GM21619 (cell line): ENCODE measurements at regions not wholly inside any gene's neighbourhood (a gene's known extent, or its start where the extent isn't known, plus 50 kb on each side); places are given as distances from the start of the nearest gene placed in this dataset.

ENCODE experiments used
- ATAC-seq: cut with Tn5 transposase; IDR thresholded peaks from one replicate; pipeline ENCODE4 v1.9.1; 2021; ENCODE audit not compliant: unreplicated experiment

DNA sequence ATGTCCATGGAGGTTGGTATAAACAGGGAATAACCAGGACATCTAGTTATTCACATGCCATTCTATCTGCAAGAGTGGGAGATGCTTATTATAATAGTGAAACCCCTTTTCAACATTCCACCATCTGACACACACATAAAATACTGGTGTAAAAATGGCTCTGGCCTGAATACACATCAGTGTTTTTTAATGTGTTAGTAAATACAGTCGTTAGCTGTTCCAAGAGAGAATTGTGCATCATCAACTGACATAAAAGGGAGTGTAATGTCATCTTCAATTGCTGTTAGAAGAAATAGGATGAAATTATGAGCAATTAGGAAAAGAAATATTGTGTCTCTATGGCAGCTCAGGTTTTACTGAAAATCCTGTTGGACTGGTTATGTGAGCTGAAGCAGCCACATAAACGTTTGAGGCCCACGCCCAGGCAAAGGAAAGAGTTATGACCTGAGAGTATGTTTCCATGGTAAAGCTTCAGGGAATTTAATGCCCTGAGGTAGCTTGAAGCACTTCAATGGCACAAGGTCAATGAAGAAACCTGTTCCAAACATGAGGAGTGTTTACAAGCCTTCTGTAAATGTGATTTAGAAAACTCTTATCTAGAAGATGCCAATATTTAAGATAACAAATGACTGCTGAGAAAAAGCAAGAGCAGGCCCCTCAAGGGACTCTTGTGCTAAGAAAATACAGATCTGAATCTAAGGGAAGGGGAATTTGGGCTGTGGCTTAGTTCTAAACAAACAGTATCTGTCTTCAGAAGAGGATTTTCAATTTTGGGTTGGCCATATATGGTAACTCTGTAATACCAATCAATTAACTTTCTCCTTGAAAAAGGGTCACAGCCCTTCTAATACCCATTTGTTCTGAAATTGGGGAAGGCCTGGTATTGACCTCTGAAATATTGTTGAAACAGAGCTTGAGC is 384.3 kb downstream of the SEC16B start:
- ATAC-seq = no peak

GRCh38 chr1:177573901-177574300 is 396.0 kb downstream of the SEC16B start:
- ATAC-seq = no peak

- ATAC-seq = no peak
These were observed 398.3 kb downstream of the SEC16B start for GRCh38 chr1:177571485-177572076.

DNA sequence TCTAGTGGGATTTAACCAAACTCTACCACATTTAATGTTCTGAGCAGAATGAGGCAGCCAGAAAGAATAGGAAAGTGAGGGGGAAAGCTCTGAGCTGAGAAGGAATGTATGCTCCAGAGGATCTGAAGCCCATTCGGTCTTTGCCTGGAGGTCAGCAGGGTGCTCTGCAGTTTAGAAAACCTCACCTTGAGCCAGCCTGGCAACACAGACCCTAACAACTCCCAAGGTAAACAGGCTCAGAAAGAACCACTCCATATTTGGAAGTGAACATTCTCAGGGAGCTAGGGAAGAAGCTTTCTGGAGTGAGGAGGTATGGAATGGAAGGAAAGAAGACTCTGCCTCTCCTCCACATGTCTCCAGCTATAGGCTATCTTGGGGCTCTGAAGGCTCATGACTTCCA is 398.8 kb downstream of the SEC16B start:
- ATAC-seq = no peak

DNA sequence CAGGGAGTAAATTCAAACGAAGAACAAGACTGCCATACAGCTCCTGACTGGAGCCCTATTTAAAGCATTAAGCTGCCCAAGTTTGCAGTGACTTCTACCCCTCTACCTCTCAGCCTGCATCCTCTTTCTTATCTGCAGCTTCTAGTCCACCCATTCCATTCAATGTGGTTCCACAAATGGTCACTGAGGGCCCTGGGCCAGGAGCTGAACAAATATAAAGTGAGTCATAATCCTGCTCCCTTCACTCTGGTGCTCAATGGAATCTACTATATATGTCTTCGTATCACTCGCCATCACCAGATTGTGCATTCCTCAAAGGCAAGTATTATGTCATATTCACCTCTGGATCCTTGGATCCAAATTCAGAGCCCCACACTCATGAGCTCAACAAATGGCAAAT is 398.7 kb downstream of the BRINP2 start:
- no peak for ATAC-seq

DNA sequence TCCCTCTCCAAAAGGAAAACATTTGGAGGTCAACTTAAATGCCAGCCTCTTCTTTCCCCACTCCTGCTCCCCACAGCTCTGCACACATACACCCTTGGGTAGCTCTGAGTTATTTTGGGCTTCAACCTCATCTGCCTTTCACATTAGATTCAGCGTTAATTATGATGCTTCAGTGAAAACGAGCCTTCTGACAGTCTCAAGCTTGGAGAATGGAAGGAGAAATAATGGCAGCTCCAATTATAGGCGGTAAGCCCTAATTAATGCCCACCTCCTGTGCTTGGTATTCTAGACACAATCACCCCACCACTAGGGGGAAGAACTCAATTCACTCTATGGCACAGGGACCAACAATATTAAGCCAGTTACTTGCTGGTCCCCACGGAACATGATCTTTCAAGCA is 397.9 kb downstream of the BRINP2 start:
- no peak for ATAC-seq

DNA sequence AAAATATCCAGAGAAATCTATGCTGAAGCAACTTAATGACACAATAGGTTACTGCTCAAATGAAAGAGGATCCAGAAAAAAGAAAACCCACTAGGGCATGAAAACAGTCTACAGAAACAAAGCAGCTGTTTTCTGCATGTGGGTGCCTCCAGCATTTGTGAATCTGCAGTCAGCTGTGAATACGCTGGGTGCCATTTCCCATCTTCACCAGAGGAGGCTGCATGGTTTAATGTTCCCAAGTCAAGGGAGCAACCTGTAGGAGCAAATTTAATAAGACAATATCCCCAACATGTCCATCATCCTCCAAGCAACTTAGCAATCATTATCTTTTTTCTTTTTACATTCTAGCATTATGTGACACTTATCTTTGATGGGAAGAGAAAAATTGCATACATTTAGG is 396.6 kb downstream of the BRINP2 start:
- no peak for ATAC-seq

GRCh38 chr1:177566495-177566894 is 395.7 kb downstream of the BRINP2 start:
- ATAC-seq = no peak

DNA sequence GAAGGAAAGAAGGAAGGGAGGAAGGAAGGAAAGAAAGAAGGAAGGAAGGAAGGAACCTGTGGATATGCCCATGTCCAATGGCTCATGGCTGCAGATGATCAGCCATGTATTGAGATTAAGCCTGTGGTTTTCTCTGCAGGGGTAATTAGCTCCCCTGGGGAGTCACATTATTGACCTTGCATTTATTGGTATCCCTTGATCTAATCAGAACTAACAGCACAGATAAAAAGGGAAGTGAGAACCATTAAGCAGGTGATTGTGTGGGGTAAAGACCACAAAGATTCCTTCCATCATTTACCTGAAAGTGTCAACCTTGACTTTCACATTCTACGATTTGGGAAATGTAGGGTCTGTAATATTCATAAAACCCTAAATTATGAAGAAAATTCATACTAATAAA is 390.7 kb downstream of the BRINP2 start:
- ATAC-seq = no peak

- ATAC-seq = no peak
These were observed 387.6 kb downstream of the BRINP2 start for GRCh38 chr1:177558372-177558771.

DNA sequence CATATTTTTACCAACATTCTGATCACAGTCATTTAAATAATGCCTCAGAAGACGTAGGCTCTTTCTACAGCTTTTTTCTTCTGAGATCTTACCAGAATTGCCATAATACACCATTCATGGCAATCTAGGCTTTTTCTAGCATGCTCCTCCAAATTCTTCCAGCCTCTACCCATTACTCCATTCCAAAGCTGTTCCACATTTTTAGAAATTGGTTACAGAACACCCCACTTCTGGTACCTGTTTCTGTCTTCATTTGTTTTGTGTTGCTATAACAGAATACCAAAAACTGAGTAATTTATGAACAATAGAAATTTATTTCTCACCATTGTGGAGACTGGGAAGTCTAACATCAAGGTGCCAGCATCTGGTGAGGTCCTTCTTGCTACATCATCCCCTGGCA is 385.4 kb downstream of the BRINP2 start:
- no peak for ATAC-seq

DNA sequence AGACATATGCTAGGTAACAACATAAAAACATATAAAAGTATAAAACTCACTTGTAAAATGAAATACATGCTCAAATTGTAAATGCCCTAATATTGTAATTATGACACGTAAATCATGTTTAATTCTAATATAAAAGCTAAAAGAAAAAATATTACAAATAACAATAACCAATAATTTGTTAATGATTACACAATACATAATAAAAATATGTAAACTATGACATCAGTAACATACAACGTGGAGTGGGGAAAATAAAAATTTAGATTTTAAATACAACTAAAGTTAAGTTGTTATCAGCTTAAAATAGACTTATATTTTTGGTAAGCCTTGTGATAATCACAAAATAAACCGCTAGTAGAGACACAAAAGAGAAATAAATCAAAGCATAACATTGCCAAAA is 376.4 kb downstream of the BRINP2 start:
- no peak for ATAC-seq

GRCh38 chr1:177546346-177546745 is 375.6 kb downstream of the BRINP2 start:
- ATAC-seq = no peak

- no peak for ATAC-seq
These were observed 355.4 kb downstream of the BRINP2 start for GRCh38 chr1:177526201-177526600.

DNA sequence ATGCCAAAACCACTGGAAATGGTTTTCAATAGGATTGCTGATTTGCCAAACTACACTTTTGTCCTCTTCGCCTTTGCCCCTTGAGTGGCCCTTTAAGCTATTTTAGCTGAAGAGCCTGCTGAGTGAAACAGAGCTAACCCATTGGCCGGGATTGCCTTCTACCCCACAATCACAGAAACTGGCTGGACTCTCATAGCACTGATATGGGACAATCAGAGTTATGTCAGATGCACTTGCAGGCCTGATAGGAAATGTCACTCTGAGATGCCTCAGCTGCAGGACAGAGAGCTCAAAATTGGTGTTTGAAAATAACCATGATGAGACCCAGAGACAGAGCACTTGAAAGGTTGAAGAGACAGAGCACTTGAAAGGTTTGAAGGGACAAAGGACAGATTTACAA is 354.4 kb downstream of the BRINP2 start:
- ATAC-seq = no peak

DNA sequence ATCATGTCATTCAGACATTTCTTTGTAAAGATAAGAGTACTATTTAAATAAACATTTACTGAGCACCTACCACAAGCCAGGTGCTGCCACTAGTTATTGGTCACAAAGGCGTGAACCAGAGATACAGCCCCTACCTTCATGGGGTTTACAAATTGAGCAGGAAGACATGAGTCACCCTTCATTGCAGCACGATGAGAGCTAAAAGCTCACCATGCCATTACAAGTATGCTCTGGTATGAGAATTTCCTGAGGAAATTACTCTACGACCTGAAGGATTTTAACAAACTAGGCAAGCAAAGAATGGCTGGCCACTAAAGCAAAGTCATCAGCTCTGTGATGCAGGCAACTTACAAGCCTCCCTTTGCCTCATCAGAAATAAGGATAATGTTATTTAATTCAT is 346.8 kb downstream of the BRINP2 start:
- ATAC-seq = no peak

DNA sequence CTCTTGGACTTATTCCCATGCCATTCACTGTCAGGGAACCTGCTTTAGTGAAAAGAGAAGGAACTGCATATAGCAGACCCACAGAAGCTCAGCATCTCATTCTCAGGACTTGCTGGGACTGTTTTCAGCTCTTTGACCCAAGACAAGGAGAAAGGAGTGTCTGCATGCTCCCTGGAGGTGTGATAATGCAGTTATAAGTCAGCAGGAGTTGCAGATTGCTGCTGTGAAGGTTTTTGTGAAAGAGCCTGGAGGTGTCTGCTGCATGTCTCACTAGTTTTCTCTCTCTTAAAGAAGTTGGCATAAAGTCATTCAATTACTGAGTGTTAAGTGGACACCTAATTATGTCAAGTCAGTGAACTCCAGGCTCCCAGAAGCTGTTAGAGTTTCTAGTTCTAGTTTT is 343.4 kb downstream of the BRINP2 start:
- no peak for ATAC-seq

GRCh38 chr1:177511036-177511435 is 340.3 kb downstream of the BRINP2 start:
- no peak for ATAC-seq

DNA sequence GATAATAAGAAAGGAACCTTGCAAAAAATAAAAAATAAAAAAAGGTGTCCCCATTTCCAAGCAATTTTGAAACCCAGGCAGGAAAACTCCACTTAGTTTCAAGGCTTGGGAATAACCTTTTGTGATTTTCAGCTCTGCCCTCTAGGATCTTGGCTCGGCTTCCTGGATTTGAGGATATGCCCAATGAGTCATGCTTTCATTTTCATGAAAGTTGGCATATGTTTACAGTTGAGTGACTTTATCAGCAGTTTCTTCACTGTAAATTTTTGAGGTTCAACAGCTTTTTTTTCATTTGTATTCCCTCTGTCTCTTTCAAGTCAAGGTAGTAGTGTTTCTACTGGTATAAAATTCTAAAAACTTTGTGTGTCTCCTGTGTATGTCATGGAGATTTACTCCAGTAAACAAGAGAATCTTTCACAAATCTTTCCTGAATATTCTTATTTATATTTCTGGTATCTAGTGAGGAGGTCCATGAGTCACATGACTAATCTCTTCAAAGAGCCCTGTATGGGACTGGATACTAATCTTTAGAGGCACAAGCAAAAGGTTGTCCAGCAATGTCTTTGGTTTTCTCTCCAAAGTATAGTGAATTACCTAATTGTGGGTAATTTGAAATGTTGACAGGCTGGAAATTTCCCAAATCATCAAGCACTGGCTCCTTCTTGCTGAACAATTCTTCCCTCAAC is 335.3 kb downstream of the BRINP2 start:
- ATAC-seq = no peak

DNA sequence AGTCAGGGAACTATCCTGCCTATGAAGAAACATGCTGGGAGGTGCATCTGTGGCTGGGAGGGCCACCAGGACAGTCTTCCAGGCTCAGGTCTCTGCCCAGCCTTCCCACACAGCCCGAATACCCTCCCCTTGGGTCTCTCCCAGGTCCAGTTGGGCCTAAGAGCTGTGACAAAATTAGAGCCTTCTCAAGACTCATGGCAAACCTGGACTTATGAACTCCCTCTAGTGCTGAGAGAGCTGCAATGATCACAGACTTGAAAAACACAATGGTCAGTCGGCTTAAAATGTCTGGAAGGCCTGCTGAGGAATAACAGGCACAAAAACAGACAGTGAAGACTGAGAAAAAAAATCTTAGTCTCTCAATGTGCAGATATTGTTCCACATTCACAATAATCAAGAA is 325.1 kb downstream of the BRINP2 start:
- no peak for ATAC-seq

- ATAC-seq = no peak
These were observed 320.0 kb downstream of the BRINP2 start for GRCh38 chr1:177490786-177491185.

GRCh38 chr1:177490036-177490639 is 319.4 kb downstream of the BRINP2 start:
- ATAC-seq = no peak
